ENCODE measurements at regions not wholly inside any gene's neighbourhood (a gene's known extent, or its start where the extent isn't known, plus 50 kb on each side); places are given as distances from the start of the nearest gene placed in this dataset.

DNA sequence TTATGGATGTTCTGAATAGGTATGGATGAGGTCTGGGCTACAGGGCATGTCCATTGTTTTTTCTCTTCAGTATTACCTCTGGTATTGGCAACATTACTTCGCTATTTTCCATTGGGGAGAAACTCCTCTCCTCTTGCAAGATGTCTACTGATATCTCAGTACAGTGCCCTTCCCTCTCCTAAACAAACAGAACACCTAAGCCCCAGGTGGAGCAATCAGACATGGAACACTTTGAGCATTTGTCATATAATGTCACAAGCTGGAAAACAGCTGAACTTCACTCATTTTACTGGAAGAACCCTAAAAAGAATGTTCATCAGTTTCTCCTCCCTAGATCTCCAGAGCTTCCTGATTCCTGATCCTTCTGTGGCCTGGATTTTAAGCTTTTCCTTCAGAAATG, 339.8 kb downstream of the FRK start:
- DNase-seq (ENCODE audit: low read depth) = no peak

GRCh38 chr6:115717472-115717871, 343.2 kb downstream of the FRK start:
- no peak for DNase-seq (ENCODE audit: low read depth)

DNA sequence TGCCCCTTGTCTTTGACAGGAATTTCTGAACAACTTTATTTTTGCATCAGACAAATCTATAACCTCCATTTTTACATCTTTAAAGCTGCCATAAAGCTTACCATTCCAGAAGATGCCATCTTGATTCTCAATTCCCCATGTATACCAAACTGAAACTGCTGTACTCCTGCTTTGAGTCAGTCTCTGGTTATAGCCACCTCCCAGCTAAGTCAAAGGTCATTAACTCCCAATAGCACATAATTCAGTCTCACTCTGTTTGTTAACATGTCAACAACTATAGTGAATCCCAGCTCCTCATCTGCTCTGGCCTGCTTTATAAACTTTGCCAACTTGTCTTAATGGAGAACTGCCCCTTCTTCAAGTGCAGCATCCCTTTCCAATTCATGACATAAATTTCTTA, 343.6 kb downstream of the FRK start:
- no peak for DNase-seq (ENCODE audit: low read depth)

DNA sequence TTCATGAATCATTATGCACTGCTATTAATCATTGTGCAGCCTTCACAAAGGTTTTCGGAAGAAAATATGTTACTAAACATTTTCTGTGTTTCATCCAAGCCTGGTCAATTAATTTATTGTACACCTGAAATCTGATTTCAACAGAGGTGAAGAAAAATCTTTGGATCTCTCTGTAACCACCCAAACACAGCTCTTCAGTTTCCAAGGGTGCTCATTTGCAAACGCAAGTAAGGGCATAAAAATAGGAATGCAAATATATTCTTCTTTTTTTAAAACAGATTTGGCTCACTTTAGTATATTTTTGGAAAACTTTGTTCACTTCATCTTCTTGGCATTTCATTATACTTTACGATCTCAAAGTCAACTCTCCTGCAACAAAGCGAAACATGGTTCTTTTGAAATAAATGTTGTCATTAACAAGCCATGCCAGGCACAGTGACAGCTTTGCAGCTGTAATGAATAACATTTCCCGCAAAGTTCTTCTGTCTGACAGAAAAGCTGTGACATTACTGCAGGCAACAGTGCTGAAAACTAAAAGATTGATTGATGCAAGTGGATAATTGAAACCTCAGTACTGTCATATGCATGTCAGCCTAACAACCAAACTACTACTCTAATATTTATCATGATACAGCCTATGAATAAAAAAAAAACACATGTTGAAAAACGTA, 348.3 kb downstream of the FRK start:
- no peak for DNase-seq (ENCODE audit: low read depth)

DNA sequence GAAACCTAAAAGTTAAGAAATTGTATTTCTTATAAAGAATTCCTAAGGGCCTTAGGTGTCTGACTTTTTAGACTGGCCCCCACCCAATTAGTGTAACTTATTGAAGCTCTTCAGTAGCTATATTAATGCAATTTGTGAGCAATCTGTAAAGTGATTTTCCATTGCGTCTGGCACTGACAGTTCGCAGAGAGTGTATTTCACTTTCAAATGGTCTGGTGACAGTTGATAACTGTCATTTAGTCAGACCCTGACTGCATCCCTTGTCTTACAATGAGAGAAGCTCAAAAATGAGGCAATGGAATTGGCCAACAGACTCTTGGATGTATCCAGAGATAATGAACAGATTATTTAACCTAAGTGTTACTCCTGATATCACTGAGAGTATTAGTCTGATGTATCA, 351.8 kb downstream of the FRK start:
- DNase-seq (ENCODE audit: low read depth) = no peak

- DNase-seq (ENCODE audit: low read depth) = no peak
Measured at GRCh38 chr6:115706981-115707380, 353.7 kb downstream of the FRK start.

DNA sequence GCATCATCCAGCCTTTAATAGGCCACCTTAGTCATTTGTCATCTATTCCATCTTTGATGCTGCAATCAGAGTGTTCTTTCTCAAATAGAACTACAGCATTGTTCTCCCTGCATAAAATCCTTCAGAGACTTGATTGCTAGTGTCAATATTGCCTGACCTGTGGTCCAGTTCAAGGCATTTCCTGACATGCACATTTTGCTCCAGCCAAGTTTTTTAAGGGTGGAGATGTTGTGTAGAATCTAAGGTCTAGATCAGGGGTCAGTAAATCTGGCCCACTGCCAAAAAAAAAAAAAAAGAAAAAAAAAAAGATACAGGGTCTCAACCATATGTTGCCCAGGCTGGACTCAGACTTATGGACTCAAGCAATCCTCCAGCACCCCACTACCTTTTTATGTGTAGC, 354.4 kb downstream of the FRK start:
- no peak for DNase-seq (ENCODE audit: low read depth)

DNA sequence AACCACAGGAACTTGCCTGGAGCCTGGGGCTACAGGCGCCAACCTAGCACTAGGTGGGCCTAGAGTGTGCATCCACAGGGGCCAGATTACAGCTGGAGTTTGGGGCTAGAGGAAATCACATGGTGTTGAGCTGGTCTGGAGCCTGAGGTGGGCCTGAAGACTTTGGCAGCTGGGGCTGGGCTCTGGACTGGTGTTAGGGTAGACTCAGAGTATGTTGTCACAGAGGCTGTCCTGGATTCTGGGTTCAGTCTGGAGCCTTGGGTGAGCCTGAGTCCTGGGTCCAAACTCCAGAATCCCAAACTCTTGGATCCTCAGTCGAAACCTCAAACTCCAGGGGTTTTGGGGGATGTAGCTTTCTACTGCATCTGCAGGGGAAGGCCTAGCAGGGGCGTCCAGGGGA, 356.7 kb downstream of the FRK start:
- no peak for DNase-seq (ENCODE audit: low read depth)

- DNase-seq (ENCODE audit: low read depth) = no peak
Measured at GRCh38 chr6:115691433-115691832, 369.3 kb downstream of the FRK start.

DNA sequence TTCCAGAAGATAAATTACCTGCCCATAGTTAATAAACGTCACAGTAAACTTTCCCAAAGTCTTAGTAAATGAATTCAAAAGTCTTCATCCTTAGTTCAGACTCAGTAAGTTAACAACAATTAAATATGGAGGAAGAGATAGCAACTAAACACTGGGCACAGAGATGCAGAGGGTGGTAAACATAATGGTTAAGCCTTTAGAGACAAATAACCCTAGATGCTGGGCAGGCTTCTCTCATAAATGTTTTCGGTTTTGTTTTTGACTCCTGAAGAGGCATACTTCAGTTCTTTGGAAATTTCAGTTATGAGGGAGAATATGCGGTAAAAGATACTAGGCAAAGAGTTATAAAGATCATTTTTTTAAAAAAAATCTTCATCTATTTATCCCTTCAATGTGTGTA, 369.8 kb downstream of the FRK start:
- no peak for DNase-seq (ENCODE audit: low read depth)

- no peak for DNase-seq (ENCODE audit: low read depth)
Measured at GRCh38 chr6:115681978-115682775, 378.5 kb downstream of the FRK start.

DNA sequence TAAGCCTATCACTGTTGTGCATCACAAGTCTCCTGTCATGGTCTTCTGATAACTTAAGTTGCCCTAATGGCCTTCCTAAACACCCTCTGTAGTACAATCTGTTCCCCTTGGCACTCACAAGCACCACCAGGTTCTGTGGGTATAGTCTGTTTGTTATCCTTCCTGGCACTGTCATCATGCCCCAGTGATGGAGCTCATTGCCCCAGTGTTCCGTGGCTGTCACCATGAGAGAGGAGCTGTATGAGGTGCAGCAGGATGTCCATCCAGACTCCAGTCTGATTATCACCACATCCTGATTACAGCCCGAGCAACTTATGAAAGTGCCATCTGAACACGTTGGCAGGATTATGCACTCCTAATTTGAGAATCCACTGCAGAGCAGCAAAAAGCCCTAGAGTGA, 380.1 kb downstream of the FRK start:
- DNase-seq (ENCODE audit: low read depth) = no peak

- DNase-seq (ENCODE audit: low read depth) = no peak
Measured at GRCh38 chr6:115677198-115677597, 383.5 kb downstream of the FRK start.

DNA sequence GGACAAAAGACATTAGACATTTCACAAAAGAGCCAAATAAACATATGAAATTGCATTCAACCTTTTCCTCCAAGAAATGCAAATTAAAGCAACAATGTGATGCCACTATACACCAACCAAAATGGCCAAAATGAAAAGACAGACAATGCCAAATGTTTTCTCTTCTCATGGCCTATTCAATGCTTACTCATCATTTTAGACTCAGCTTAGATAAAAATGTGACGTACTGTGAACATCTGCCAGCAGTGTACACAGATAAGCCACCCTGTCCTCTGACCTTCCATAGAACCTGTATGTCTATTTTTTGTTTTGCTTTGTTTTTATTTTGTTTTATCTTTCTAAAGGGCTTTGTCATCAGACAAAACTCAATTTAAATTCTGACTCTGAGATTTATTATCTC, 385.2 kb downstream of the FRK start:
- DNase-seq (ENCODE audit: low read depth) = no peak

- no peak for DNase-seq (ENCODE audit: low read depth)
Measured at GRCh38 chr6:115668781-115669180, 391.9 kb downstream of the FRK start.

DNA sequence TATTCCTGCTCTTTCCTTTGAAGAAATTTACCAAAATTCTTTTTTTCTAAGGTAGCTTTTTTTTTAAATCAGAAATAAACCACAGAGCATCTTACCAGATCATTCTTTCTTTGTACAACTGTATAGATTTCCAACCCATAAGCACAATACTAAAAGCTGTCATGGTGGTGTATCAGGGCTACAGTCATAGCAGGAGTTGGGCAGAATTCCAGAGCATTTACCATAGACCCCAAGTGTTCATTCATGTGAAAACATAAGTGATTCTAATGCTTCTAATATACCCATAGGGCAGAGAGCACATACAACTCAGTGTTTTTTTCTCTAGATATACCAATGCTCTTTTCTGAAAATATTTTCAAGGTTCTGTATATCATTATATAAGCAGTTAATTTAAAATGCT, 392.5 kb downstream of the FRK start:
- DNase-seq (ENCODE audit: low read depth) = no peak

GRCh38 chr6:115667478-115668026, 393.1 kb downstream of the FRK start:
- no peak for DNase-seq (ENCODE audit: low read depth)

DNA sequence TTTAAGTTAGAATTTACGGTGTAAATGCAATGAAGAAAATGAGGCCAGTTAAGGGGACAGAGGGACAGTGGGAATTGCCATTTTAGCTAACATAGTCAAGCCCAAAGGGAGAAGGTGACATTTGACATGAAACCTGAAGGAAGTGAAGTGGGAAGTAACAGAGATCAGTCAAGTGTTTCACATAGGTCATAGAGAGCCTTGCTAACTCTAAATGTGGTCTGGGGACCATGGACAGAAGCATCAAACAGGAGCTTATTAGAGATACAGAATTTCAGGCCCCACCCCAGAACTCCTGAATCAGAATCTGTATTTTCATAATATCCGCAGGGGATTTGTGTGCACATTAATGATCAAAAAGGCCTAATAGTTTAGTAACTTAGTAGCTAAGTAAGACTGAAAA, 393.7 kb downstream of the FRK start:
- DNase-seq (ENCODE audit: low read depth) = no peak

DNA sequence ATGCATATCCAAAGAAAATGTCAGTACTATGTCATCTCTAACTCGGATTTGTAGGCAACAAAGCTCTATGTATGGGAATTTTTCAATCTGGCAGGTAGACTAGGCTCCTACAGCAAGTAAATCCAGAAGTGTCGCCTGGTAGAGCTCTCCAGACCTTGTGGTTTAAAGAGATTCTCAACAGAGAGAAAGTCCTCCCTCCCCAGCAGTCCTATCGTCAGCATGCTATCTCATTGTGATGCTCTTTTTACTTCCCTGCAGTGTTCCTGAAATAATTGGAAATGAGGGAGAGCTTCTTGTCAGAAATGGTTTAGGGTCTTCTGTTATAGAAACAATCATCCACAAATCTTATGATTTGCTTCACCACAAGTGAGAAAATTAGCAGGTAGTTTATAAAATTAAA, 395.4 kb downstream of the FRK start:
- DNase-seq (ENCODE audit: low read depth) = no peak

DNA sequence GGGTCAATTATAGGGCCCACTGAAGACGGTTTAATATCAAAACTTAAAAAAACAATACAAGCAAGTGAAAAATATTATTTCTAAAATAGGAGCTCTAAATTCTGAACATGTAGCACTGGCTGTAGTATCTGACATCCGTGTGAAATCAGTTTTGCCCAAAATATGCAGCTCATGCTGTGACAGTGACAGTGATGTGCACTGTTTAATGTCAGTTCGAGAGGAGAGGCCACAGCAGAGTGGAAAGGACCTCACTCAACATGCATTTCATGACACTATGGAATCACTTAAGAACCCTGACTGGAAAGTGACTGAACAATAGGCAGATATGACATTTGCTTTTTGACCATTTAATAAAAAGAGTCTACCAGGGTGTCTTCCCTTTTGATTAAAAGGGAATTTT, 397.0 kb downstream of the FRK start:
- no peak for DNase-seq (ENCODE audit: low read depth)

- DNase-seq (ENCODE audit: low read depth) = no peak
Measured at GRCh38 chr6:115643762-115644161, 416.9 kb downstream of the FRK start.

DNA sequence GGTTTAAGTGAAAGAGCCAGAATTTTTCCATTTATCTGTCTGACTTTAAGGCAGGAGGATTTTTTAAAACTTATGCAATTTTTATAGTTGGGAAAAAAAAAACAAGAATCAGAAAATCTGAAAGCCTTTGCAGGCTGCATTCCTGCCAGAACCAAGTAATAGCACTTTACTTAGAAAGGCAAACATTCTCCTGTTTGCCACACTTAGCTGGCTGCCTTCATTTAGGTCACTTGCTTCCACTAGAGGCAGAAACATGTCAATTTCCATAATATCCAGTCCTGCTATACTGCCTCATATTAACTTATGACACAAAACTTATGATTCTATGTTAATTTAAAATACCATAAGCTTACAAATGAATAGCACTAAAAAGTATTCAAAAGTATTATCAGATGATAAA, 425.8 kb downstream of the FRK start:
- no peak for DNase-seq (ENCODE audit: low read depth)

DNA sequence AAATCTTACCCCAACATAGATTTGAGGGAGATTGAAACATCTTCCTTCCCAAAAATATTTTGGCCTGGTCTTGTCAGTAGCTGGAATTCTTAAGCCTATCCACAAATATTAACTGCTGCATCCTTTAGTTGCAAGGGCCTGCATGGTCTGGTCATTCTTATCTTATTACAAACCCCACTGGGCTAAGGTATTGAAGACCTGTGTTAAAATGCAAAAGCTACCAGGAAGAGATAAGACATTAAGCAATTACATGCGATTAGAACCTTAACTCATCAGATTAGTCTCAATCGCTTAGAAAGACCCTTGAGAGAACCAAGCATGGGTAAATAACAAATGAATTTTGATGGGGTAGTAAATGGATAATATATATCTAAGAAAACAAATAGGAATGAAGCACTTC, 426.6 kb downstream of the FRK start:
- DNase-seq (ENCODE audit: low read depth) = no peak

DNA sequence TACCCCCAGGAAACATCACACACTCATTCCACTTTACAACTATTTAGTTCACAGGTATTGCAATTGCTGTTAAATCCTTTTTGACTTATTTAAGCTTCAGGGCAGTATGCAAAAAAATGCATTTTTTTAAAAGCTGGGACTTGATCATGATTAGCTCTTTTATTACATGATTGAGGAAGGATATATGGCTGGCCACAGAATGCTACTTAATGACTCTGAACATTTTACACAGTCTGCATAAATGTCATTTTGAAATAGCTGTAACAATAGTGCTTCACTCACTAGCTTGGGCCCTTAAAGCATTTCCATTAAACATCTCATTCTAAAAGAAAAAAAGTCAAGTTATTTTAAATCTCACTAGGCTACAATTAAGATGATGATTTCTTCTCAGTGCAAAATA, 429.7 kb downstream of the FRK start:
- DNase-seq (ENCODE audit: low read depth) = no peak
